ENCODE measurements at regions not wholly inside any gene's neighbourhood (a gene's known extent, or its start where the extent isn't known, plus 50 kb on each side); places are given as distances from the start of the nearest gene placed in this dataset.

GRCh38 chr14:56899829-56900228 is 89.5 kb upstream of the OTX2 start:
- TF ChIP-seq CTCF (IDR thresholded peaks at IDR 0.05; ENCODE audit: low read depth, low read length) (no peak), EZH2phosphoT487 (IDR thresholded peaks at IDR 0.05; ENCODE audit: low read depth) (no peak)

Data from OCI-LY3 (cell line).